OCI-LY3 (cell line): ENCODE measurements at regions not wholly inside any gene's neighbourhood (a gene's known extent, or its start where the extent isn't known, plus 50 kb on each side); places are given as distances from the start of the nearest gene placed in this dataset.

Source experiments
- EZH2phosphoT487 ChIP-seq: fragments of 200-600 bp; shearing (Covaris generic); IDR thresholded peaks from 2 replicates; pipeline ENCODE4 v1.6.1; 2018; ENCODE audit warnings: antibody characterized with exemption, mixed run types, low read depth
- TF ChIP-seq, protein P1 (sequence below): fragments of 200-600, 300-600 bp; sonication (generic); IDR thresholded peaks from 2 replicates; pipeline ENCODE4 v1.5.1; 2014; ENCODE audit warnings: antibody characterized with exemption, low read length, low read depth

DNA sequence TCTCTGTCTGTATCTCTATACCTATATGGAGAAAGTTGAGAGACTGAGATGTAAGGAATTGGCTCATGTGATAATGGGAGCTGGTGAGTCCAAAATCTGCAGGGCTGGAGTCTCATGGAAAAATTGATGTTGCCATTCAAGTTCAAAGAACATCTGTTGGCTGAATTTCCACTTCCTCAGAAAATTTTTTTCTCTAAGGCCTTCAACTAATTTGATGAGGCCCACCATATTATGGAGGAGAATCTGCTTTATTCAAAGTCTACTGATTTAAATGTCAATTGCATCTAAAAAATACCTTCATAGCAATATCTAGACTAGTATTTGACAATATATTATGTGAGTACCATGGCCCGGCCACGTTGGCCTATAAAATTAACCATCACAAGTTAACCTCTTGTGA, 261.4 kb downstream of the VRK1 start:
- TF ChIP-seq, protein P1, sequence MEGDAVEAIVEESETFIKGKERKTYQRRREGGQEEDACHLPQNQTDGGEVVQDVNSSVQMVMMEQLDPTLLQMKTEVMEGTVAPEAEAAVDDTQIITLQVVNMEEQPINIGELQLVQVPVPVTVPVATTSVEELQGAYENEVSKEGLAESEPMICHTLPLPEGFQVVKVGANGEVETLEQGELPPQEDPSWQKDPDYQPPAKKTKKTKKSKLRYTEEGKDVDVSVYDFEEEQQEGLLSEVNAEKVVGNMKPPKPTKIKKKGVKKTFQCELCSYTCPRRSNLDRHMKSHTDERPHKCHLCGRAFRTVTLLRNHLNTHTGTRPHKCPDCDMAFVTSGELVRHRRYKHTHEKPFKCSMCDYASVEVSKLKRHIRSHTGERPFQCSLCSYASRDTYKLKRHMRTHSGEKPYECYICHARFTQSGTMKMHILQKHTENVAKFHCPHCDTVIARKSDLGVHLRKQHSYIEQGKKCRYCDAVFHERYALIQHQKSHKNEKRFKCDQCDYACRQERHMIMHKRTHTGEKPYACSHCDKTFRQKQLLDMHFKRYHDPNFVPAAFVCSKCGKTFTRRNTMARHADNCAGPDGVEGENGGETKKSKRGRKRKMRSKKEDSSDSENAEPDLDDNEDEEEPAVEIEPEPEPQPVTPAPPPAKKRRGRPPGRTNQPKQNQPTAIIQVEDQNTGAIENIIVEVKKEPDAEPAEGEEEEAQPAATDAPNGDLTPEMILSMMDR: no peak
- no peak for TF ChIP-seq EZH2phosphoT487
